GM11168 (cell line): ENCODE measurements at regions not wholly inside any gene's neighbourhood (a gene's known extent, or its start where the extent isn't known, plus 50 kb on each side); places are given as distances from the start of the nearest gene placed in this dataset.
"Not testable (repeated sequence)": the region's sequence is repeated elsewhere in the genome, so short reads cannot be mapped to it uniquely, and the experiment has no call there.

Source experiments
- in situ Hi-C: fragments of 300-500 bp; cut with MboI; formaldehyde crosslinking; loops from one replicate; pipeline ENCODE4 v1.12.0; 2022; ENCODE audit warnings: low sequenced_read_pairs; ENCODE audit not compliant: unreplicated experiment

- in situ Hi-C loops, result loop anchor here (10.0 kb wide), 2 partner anchors 276 to 556 kb away; no protein-coding TSS in a partner anchor
Observed at GRCh38 chr4:123661080-123661737, 264.6 kb downstream of the SPRY1 start.

- in situ Hi-C loops, result loop anchor here (10.0 kb wide), 2 partner anchors 278 to 558 kb away; no protein-coding TSS in a partner anchor
Observed at GRCh38 chr4:123662827-123663226, 266.2 kb downstream of the SPRY1 start.

GRCh38 chr4:123666486-123666885, 269.9 kb downstream of the SPRY1 start:
- in situ Hi-C loops, result loop anchor here (10.0 kb wide), 2 partner anchors 282 to 562 kb away; no protein-coding TSS in a partner anchor

- in situ Hi-C loops, result loop anchor here (10.0 kb wide), 2 partner anchors 283 to 563 kb away; no protein-coding TSS in a partner anchor
Observed at GRCh38 chr4:123667496-123667895, 270.9 kb downstream of the SPRY1 start.

GRCh38 chr4:123667991-123668390, 271.4 kb downstream of the SPRY1 start:
- in situ Hi-C loops, result loop anchor here (10.0 kb wide), 2 partner anchors 283 to 563 kb away; no protein-coding TSS in a partner anchor

- in situ Hi-C loops, result no loop called here
Observed at GRCh38 chr4:123671636-123672404, 275.2 kb downstream of the SPRY1 start.

GRCh38 chr4:123672987-123673386, 276.4 kb downstream of the SPRY1 start:
- in situ Hi-C loops, result no loop called here

GRCh38 chr4:123673971-123674370, 277.4 kb downstream of the SPRY1 start:
- in situ Hi-C loops, result no loop called here

GRCh38 chr4:123674762-123675465, 278.3 kb downstream of the SPRY1 start:
- in situ Hi-C loops, result no loop called here

- in situ Hi-C loops, result no loop called here
Observed at GRCh38 chr4:123675567-123675966, 279.0 kb downstream of the SPRY1 start.

- in situ Hi-C loops, result no loop called here
Observed at GRCh38 chr4:123676071-123676889, 279.7 kb downstream of the SPRY1 start.

GRCh38 chr4:123676890-123677229, 280.3 kb downstream of the SPRY1 start:
- in situ Hi-C loops, result no loop called here

- in situ Hi-C loops, result no loop called here
Observed at GRCh38 chr4:123682931-123683330, 286.3 kb downstream of the SPRY1 start.

GRCh38 chr4:123684937-123685336, 288.3 kb downstream of the SPRY1 start:
- in situ Hi-C loops, result not testable (repeated sequence)

GRCh38 chr4:123695531-123695930, 298.9 kb downstream of the SPRY1 start:
- in situ Hi-C loops, result not testable (repeated sequence)

- in situ Hi-C loops, result no loop called here
Observed at GRCh38 chr4:123696687-123697086, 300.1 kb downstream of the SPRY1 start.

- in situ Hi-C loops, result no loop called here
Observed at GRCh38 chr4:123698556-123698955, 302.0 kb downstream of the SPRY1 start.

GRCh38 chr4:123699880-123700771, 303.5 kb downstream of the SPRY1 start:
- in situ Hi-C loops, result no loop called here

- in situ Hi-C loops, result no loop called here
Observed at GRCh38 chr4:123701131-123701575, 304.6 kb downstream of the SPRY1 start.
